ENCODE measurements at regions not wholly inside any gene's neighbourhood (a gene's known extent, or its start where the extent isn't known, plus 50 kb on each side); places are given as distances from the start of the nearest gene placed in this dataset.

- 84 to 100% (median 89%) methylated on average over 1 of the region's 1 CpG for WGBS, 5 donors
- no peak for DNase-seq
- H3K4me1 ChIP-seq: no peaks in the 10 kb centered on the region
- no peak overlapping the region for H3K27ac ChIP-seq
- H3K36me3 ChIP-seq: no peaks in the 10 kb centered on the region
- no peaks in the 10 kb centered on the region for H3K27me3 ChIP-seq
- no peaks in the 10 kb centered on the region for H3K9me3 ChIP-seq
- no peak for TF ChIP-seq POLR2A (IDR thresholded peaks at IDR 0.05)
- TF ChIP-seq CTCF (IDR thresholded peaks at IDR 0.05): no peak
- no peak overlapping the region for H3K4me3 ChIP-seq
- intact Hi-C loops (cut with DNase I; ENCODE audit: low total_unique reads): no loop called here
Observed at GRCh38 chr3:25945836-25946235, 155.9 kb downstream of the OXSM start.

GRCh38 chr3:25952133-25952532 is 162.2 kb downstream of the OXSM start:
- Histone ChIP-seq H3K9me3 (no peaks in the 10 kb centered on the region), H3K27ac (no peak overlapping the region), H3K27me3 (no peaks in the 10 kb centered on the region), H3K36me3 (no peaks in the 10 kb centered on the region), H3K4me3 (no peak overlapping the region), H3K4me1 (no peaks in the 10 kb centered on the region)
- no peak for DNase-seq
- intact Hi-C loops (cut with DNase I; ENCODE audit: low total_unique reads): no loop called here
- TF ChIP-seq EP300 (IDR thresholded peaks at IDR 0.05): no peak
- no peak for TF ChIP-seq CTCF (IDR thresholded peaks at IDR 0.05)
- no peak for TF ChIP-seq POLR2A (IDR thresholded peaks at IDR 0.05)
- TF ChIP-seq POLR2AphosphoS5 (IDR thresholded peaks at IDR 0.05): no peak
- WGBS, 5 donors: 80 to 91% (median 88%) methylated on average over 2 of the region's 2 CpGs

- Histone ChIP-seq H3K4me1 (no peaks in the 10 kb centered on the region), H3K27me3 (no peaks in the 10 kb centered on the region), H3K9me3 (no peaks in the 10 kb centered on the region), H3K27ac (no peak overlapping the region), H3K4me3 (no peak overlapping the region), H3K36me3 (no peaks in the 10 kb centered on the region)
- intact Hi-C loops (cut with DNase I; ENCODE audit: low total_unique reads): no loop called here
- TF ChIP-seq POLR2AphosphoS5 (IDR thresholded peaks at IDR 0.05) (no peak), CTCF (IDR thresholded peaks at IDR 0.05) (no peak), POLR2A (IDR thresholded peaks at IDR 0.05) (no peak), EP300 (IDR thresholded peaks at IDR 0.05) (no peak)
- no peak for DNase-seq
Observed at GRCh38 chr3:25957026-25957425, 167.1 kb downstream of the OXSM start.

GRCh38 chr3:25960776-25961175 is 170.9 kb downstream of the OXSM start:
- no peak for TF ChIP-seq CTCF (IDR thresholded peaks at IDR 0.05)
- TF ChIP-seq POLR2A (IDR thresholded peaks at IDR 0.05): no peak
- TF ChIP-seq EP300 (IDR thresholded peaks at IDR 0.05): no peak
- no peak for TF ChIP-seq POLR2AphosphoS5 (IDR thresholded peaks at IDR 0.05)
- Histone ChIP-seq H3K27me3 (no peaks in the 10 kb centered on the region), H3K27ac (no peak overlapping the region), H3K9me3 (no peaks in the 10 kb centered on the region), H3K36me3 (no peaks in the 10 kb centered on the region), H3K4me1 (no peaks in the 10 kb centered on the region), H3K4me3 (no peak overlapping the region)
- 89 to 98% (median 93%) methylated on average over 1 of the region's 1 CpG for WGBS, 5 donors
- no peak for DNase-seq
- intact Hi-C loops (cut with DNase I; ENCODE audit: low total_unique reads): no loop called here

GRCh38 chr3:25962255-25962654 is 172.4 kb downstream of the OXSM start:
- no peaks in the 10 kb centered on the region for H3K27me3 ChIP-seq
- no peak overlapping the region for H3K4me3 ChIP-seq
- TF ChIP-seq POLR2AphosphoS5 (IDR thresholded peaks at IDR 0.05): no peak
- peak in 5 of 7 experiments; percentile 8 to 41 (median 24) for TF ChIP-seq CTCF (IDR thresholded peaks at IDR 0.05)
- H3K9me3 ChIP-seq: no peaks in the 10 kb centered on the region
- peak in 1 of 2 donors; percentile 43 for DNase-seq
- 45 to 60% (median 56%) methylated on average over 4 of the region's 4 CpGs for WGBS, 5 donors
- no peaks in the 10 kb centered on the region for H3K36me3 ChIP-seq
- no peaks in the 10 kb centered on the region for H3K4me1 ChIP-seq
- H3K27ac ChIP-seq: no peak overlapping the region
- intact Hi-C loops (cut with DNase I; ENCODE audit: low total_unique reads): no loop called here

Data from stomach (tissue), 8 donors.